GM06990 (cell line): ENCODE measurements at regions not wholly inside any gene's neighbourhood (a gene's known extent, or its start where the extent isn't known, plus 50 kb on each side); places are given as distances from the start of the nearest gene placed in this dataset.

Source experiments
- DNase-seq: peaks from one replicate; pipeline ENCODE4 v3.0.0-alpha.2; 2011; ENCODE audit not compliant: insufficient read length; ENCODE audit errors: extremely low read depth
- H3K27me3 ChIP-seq: replicated peaks from 2 replicates; pipeline ENCODE4 v1.6.0; 2011; ENCODE audit warnings: low read length; ENCODE audit not compliant: control insufficient read depth, insufficient read depth
- H3K36me3 ChIP-seq: 2 replicates; pipeline ENCODE4 v1.5.1; 2011; ENCODE audit warnings: low read length; ENCODE audit not compliant: control insufficient read depth, insufficient read depth
- H3K4me3 ChIP-seq: replicated peaks from 2 replicates; pipeline ENCODE4 v1.5.1; 2011; ENCODE audit warnings: low read depth, mild to moderate bottlenecking, control low read depth, low read length
- CTCF ChIP-seq: IDR thresholded peaks from 2 replicates; pipeline ENCODE4 v1.5.1; 2011; ENCODE audit warnings: low read length, control low read depth, mild to moderate bottlenecking, inconsistent platforms; ENCODE audit not compliant: insufficient read depth, poor library complexity, severe bottlenecking

DNA sequence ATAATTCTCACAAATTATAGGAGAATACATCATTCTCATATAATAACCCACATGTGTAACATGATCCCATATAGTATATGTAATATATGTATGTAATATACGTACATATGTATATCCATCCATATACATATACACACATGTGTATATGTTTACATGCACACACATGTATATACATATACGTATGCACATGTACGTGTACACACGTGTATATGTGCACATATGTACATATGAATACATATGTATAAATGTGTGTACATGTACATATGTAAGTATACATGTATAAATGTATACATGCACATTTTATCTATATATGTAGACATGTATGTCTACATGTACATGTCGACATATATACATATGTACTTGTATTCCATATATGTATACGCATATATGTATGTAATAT, 288.8 kb downstream of the NPIPA8 start:
- Histone ChIP-seq H3K36me3 (no peaks in the 10 kb centered on the region), H3K4me3 (no peak overlapping the region), H3K27me3 (no peaks in the 10 kb centered on the region)
- TF ChIP-seq CTCF: no peak
- DNase-seq: no peak

DNA sequence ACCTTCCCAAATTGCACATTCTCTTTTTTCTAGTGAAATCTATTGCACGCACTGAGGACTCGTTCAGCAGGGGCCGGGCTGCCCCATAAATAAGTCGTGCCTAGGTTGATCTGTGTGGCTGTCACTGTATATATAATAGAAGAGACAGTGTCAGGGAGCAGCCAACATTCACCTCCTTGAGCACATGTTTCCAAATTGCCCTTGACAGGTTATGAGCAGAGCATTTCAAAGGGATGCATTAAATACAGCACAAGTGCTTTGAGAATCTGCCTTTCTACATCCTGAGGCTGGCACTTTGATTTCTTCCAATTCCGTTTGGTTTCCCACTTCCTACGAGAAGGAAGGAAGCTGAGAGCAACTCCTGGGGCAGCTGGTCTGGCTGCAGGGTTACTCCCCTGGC, 291.2 kb downstream of the NPIPA8 start:
- no peaks in the 10 kb centered on the region for H3K36me3 ChIP-seq
- no peak for TF ChIP-seq CTCF

GRCh38 chr16:18041864-18042834, 294.4 kb downstream of the NPIPA8 start:
- Histone ChIP-seq H3K4me3 (no peak overlapping the region), H3K27me3 (no peaks in the 10 kb centered on the region; the same call in 1 of the 2 replicates), H3K36me3 (no peaks in the 10 kb centered on the region)
- DNase-seq: no peak
- no peak for TF ChIP-seq CTCF

More for the DNA sequence above, 291.2 kb downstream of the NPIPA8 start:
- no peaks in the 10 kb centered on the region; the same call in 1 of the 2 replicates for H3K27me3 ChIP-seq
- DNase-seq: no peak
- no peak overlapping the region for H3K4me3 ChIP-seq

DNA sequence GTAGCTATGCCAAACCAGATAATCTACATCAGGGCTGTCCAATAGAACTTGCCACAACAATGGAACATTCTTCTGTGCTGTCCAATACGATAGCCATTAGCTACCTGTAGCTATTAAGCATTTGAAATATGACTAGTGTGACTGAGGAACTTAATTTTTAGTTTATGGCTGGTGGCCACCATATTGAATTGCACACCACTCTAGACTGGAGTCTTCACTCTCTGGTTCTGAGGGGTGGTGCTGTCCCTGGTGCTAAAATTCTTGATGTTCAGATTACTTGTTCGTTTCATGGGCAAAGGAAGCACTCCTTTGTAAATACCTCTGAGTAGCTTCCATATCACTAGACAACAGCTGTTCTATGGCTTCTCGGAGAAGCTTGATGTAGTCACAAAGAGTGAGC, 296.6 kb downstream of the NPIPA8 start:
- Histone ChIP-seq H3K27me3 (no peaks in the 10 kb centered on the region; the same call in 1 of the 2 replicates), H3K36me3 (no peaks in the 10 kb centered on the region), H3K4me3 (no peak overlapping the region)
- DNase-seq: no peak
- no peak for TF ChIP-seq CTCF

DNA sequence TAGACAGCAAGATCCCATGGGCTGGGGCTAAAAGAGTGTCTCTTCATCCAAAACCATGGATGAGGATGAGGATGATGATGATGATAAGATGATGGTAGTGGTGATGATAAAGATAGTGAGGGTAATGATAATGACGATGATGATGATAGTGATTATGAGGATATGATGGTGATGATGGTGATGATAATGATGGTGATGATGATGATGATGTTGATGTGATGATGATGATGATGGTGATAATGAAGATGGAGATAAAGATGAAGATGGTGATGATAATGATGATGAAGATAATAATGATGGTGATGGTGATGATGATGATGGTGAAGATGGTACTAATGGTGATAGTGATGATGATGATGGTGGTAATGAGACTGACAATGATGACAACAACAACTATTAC, 299.5 kb downstream of the NPIPA8 start:
- TF ChIP-seq CTCF: no peak
- H3K27me3 ChIP-seq: no peaks in the 10 kb centered on the region; the same call in 1 of the 2 replicates
- H3K36me3 ChIP-seq: no peaks in the 10 kb centered on the region
- no peak for DNase-seq
- H3K4me3 ChIP-seq: no peak overlapping the region
